GM18517 (cell line): ENCODE measurements at regions not wholly inside any gene's neighbourhood (a gene's known extent, or its start where the extent isn't known, plus 50 kb on each side); places are given as distances from the start of the nearest gene placed in this dataset.
"Not testable (repeated sequence)": the region's sequence is repeated elsewhere in the genome, so short reads cannot be mapped to it uniquely, and the experiment has no call there.

Experiments
- ATAC-seq: cut with Tn5 transposase; IDR thresholded peaks from one replicate; pipeline ENCODE4 v1.9.1; 2021; ENCODE audit warnings: mild to moderate bottlenecking, moderate library complexity; ENCODE audit not compliant: unreplicated experiment

DNA sequence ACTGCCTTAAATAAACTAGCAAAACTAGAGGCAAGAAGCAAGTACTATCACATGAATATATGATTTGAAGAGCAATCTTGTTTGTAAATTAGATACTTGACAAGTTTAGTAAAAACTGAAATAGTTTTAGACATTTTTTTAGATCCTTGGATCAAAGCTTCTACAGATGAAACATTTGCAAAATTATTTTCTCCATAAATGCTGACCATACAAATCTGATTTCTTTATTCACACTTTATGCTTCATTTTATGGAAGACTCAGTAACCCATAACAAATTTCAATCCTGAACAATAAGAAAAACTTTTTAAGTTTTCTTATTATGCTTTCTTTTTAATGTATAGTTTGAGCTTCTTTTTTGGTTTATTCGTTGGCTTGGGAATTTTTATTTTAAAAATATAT, 750.2 kb upstream of the SLITRK5 start:
- no peak for ATAC-seq

GRCh38 chr13:86922936-86923335, 748.2 kb upstream of the SLITRK5 start:
- no peak for ATAC-seq

DNA sequence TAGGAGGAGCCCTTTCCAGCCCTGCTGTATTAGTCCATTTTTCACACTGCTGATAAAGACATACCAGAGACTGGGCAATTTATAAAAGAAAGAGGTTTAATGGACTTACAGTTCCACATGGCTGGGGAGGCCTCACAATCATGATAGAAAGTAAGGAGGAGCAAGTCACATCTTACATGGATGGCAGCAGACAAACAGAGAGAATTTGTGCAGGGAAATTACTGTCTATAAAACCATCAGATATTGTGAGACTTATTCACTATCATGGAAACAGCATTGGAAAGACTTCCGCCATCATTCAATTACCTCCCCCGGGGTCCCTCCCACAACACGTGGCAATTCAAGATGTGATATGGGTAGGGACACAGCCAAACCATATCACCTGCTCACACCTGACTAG, 744.3 kb upstream of the SLITRK5 start:
- not testable (repeated sequence) for ATAC-seq

DNA sequence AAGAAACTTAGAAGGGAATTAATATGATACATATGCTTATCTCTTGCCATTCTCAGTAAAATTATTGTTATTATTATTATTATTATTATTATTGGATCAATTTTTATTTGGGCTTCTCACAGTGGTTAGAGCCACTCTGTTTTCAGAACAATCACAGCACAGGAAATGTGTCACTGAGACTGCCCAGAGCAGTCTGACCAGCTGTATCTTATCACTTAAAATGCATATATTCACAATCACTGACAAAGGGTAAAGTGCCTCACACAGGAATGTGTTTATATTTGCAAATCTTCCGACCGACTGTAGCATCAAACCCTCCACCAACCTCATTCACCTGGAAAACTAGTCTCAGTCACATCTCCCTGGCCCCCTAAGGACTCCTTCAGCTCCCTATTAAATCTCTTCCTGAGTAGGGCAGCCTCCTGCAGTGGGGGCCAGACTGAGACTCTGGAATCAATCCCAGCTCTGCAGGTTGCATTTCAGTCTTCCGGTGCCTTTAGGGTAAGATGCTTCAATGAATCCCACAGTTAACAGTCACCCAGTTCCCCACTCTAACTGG, 738.3 kb upstream of the SLITRK5 start:
- no peak for ATAC-seq

DNA sequence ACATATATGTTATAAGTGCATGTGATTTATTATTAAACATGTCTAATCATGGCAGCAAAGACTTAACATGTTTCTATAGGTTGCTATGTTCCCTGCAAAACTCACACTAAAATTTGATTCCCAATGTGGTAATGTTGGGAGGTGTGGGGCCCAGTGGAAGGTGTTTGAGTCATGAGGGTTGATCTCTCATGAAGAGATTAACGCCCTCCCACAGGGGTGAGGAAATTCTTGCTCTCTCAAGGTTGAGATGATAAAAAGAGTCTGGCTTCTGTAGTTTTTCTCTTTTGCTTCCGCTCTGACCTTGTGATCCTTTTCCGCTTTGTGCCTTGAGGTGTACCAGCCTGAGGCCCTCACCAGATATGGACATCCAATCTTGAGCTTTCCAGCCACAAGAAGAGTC, 737.5 kb upstream of the SLITRK5 start:
- no peak for ATAC-seq

DNA sequence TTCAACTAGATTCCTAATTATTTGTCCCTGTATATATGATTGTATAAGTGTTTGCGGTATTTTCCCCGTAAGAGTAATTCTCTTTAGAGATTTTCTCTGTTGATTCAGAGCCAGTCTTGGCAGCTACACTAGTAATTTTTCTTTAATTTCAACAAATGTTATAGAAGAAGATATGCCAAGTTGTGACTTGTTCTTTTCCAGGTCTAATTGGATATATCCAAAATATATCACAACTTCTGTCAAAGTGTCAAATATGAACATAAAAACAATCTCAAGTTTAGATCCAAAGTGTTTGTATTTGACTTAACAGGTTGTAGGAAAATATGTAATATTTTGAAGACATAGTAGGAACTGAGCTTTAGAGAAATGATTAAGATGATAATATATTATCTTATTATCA, 733.9 kb upstream of the SLITRK5 start:
- no peak for ATAC-seq

GRCh38 chr13:86945584-86945983, 725.6 kb upstream of the SLITRK5 start:
- no peak for ATAC-seq

GRCh38 chr13:86946734-86947133, 724.4 kb upstream of the SLITRK5 start:
- no peak for ATAC-seq

DNA sequence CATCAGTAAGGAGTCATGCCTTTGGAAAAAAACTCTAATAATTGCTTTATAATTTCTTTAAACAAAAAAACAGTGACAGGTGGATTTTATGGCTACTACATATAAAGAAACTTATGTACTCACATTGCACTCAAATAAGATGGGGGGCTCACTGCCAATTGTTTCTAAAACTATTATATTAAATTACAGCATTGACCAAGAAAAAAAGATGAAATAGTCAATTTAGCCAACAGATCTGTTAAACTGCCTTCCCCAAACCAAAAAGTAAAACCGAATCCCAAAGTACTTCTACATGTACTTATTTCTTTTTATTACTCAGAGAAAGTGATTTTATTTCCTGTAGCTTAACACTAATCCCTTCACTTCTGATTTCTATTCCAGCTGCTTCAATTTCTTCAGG, 716.8 kb upstream of the SLITRK5 start:
- no peak for ATAC-seq

- ATAC-seq = no peak
Observed at GRCh38 chr13:86960876-86961275, 710.3 kb upstream of the SLITRK5 start.

DNA sequence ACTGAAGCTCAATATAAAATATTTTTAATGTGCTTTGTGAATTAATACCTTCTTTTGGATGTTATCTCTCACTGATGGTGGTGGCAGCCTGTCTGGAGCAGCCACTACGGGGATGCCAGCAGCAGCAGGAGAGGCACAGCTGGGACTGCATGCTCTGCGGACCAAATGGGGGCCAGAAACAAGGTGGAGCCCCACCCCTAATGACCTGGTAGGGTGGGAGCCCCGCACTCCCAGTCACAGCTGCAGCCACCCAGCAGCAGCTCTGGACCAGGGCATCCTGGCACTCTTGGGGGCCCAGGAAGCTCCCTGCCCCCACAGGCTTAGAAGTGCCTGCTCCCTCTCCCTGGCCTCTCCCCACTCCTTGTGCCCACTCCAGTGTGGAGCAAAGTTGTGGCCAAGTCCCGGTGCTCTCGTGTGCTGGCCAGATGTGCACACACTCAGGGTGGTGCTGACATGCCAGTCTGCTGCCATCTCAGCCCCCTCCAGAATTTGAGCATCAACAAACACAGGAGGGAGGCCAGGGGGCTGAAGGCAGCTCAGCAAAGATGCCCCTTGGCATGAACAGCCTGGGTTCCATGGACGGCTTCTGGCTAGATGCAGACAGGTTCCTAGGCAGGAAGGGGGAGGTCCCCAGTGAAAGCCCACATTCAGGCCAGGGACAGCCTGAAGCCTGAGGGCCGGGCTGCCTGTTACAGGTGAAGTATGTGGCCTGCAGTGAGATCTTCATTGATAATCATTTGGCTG, 696.7 kb upstream of the SLITRK5 start:
- no peak for ATAC-seq

DNA sequence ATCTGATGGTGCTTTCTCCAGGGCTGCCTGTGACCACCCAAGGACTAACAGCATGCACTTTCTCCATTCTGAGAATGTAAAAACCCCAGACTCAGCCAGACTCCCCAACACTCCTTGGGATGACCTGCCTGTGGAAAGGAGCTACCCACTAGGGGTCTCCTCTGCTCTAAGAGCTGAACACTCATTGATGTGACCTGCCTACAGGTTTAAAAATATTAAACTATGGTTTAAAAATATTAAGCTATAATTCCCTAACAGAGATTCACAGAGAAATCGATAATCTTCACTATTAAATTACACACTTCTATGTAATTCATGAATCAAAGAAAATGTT, 696.2 kb upstream of the SLITRK5 start:
- ATAC-seq = no peak

DNA sequence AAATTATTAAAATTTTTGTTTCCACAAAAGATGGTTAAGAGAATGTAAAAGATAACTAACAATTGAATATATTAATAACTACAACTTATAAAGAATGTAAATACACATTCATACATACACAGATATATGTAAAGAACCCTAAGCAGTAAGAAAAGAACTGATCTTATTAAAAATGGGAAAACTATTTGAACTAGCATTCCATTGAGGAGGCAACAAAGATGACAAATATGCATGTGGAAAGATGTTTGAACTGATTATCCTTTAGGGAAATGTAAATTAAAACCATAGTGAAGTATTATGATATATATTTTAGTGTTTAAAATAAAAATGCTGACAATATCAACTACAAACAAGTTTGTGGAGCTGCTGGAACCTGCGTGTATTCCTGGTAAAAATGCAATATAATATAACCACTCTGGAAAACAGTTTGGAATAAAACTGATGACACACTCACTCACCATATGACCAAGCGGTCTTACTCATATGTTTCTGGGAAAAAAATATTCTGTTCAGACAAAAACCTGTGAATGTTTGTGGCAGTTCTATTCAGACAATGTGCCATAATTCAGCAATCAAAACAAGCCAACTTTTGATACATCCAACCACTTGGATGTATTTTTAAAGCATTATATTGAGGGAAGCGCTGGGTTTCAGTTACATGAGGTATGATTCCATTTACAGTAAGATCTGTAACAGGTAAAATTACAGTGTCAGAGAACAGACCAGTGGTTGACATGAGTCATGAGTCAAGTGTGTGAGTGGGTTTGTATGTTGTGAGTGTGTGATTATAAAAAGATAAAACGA, 694.4 kb upstream of the SLITRK5 start:
- ATAC-seq = no peak

DNA sequence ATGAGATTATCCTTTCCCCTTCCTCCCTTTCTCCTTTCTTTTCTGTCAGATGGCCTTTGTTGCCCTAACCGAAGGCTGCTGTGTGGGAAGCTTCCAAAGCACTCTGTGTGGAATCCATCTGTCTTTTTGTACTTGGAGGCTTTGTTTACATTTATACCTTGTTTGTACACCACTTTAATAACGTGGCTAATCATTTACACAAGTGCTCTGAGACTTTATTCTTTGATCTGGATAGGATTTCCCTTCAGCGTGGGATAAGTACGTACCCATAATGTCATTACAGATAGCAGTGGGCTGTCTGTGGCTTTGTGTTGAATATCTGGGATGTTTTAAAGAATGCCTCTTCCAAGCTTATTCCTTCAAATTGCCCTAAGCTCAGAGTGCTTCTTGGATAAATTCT, 684.7 kb upstream of the SLITRK5 start:
- ATAC-seq = no peak

GRCh38 chr13:86992251-86992650, 678.9 kb upstream of the SLITRK5 start:
- ATAC-seq = no peak

DNA sequence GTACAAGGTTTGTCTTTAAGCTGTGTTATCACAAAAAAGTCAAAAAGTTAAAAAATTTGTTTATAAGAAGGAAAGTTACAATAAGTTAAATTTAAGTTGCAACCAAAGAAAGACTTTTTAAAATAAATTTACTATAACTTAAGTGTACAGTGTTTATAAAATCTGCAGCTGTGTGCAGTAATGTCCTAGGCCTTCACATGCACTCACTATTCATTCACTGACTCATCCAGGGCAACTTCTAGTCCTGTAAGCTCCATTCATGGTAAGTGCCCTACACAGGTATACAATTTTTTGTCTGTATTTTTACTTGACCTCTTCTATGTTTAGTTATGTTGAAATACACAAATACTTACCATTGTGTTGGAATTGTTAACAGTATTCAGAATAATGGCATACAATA, 667.9 kb upstream of the SLITRK5 start:
- ATAC-seq = no peak

- no peak for ATAC-seq
Observed at GRCh38 chr13:87005511-87005910, 665.7 kb upstream of the SLITRK5 start.

GRCh38 chr13:87035526-87035925, 635.6 kb upstream of the SLITRK5 start:
- ATAC-seq = no peak

DNA sequence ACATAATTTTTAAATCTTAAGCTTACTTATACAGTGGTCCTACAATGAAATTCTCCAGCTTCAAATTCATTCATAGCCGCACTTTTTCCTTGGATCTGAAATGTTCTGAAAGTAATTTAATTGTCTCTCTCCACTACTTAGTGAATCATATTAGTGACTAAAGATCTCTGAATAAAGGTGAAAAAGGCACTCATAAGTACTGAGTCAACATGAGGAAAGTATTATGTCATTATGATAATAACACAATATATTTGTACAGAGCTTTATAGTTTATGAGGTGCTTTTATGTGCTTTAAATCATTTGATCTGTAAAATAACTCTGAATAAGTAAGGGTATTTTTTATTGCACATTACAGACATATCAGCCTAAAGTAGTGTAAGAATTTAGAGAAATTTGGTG, 628.2 kb upstream of the SLITRK5 start:
- no peak for ATAC-seq

DNA sequence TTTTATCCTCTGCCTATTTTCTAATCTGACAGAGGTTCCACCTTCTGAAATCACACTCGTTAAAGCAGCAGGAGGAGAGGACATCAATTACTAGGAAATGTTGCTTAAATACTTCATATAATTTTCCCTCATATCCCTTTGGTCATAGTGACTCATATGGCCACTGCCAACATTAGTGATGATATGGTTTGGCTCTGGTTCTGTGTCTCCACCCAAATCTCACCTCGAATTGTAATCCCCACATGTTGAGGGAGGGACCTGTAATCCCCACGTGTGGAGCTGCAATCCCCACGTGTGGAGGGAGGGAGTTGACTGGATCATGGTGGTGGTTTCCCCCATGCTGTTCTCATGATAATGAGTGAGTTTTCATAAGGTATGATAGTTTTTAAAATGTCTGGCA, 618.4 kb upstream of the SLITRK5 start:
- no peak for ATAC-seq

DNA sequence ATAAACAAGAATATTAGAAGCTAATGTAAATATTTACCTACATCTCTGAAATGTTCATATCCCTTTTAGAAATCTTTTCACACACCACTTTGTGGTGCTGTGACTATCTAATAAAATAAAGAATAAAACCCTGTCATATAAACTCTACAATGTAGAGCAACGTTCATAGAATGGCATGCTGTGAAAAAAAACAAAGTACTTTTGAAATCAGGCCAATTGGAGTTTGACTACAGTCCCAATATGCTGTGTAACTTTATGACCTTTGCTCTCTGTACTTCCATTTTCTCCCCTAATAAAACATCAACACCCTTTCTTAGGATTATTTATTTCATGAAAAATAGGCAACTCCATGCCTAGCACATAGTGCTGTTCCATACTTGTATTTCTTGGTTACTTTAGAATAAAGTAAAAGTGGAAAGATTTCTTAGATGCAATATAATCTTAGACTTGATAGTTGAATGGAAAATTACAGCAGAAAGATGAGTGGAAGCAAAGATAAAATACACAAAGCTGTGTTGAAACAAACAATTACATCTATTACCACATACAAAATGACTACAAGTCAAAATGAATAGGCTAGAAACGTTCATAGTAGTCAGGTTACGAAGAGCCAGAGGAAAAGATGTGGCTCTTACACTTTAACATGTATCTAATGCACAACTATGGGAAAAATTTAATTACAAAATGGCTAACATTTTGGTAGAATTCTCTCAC, 613.2 kb upstream of the SLITRK5 start:
- no peak for ATAC-seq
